NB4 (cell line): ENCODE measurements at regions not wholly inside any gene's neighbourhood (a gene's known extent, or its start where the extent isn't known, plus 50 kb on each side); places are given as distances from the start of the nearest gene placed in this dataset.

ENCODE experiments used
- DNase-seq: peaks from one replicate; pipeline ENCODE4 v3.0.0; 2010; ENCODE audit warnings: low read depth
- H3K4me3 ChIP-seq: one replicate; pipeline ENCODE4 v1.5.1; 2011; ENCODE audit warnings: mild to moderate bottlenecking, low read depth, low read length, moderate library complexity
- CTCF ChIP-seq: IDR thresholded peaks from one replicate; pipeline ENCODE4 v1.5.1; 2012; ENCODE audit warnings: low read depth, low read length
- MAX ChIP-seq: IDR thresholded peaks from 2 replicates; pipeline ENCODE4 v1.6.1; 2011; ENCODE audit warnings: low read depth, low read length
- MYC ChIP-seq: IDR thresholded peaks from 2 replicates; pipeline ENCODE4 v1.6.1; 2011; ENCODE audit warnings: low read depth, low read length
- POLR2A ChIP-seq: IDR thresholded peaks from 2 replicates; pipeline ENCODE4 v1.6.1; 2011; ENCODE audit warnings: mild to moderate bottlenecking; ENCODE audit not compliant: insufficient read length; ENCODE audit errors: extremely low read depth

- TF ChIP-seq CTCF (no peak), MYC (no peak), MAX (no peak), POLR2A (no peak)
- no peak overlapping the region for H3K4me3 ChIP-seq
- no peak for DNase-seq
Measured at GRCh38 chr1:238242181-238242580, 351.5 kb upstream of the ZP4 start.

- TF ChIP-seq MYC (no peak), CTCF (no peak), POLR2A (no peak), MAX (no peak)
- no peak for DNase-seq
- H3K4me3 ChIP-seq: no peak overlapping the region
Measured at GRCh38 chr1:238241607-238242006, 350.9 kb upstream of the ZP4 start.

- TF ChIP-seq MYC (no peak), POLR2A (no peak), CTCF (no peak), MAX (no peak)
- DNase-seq: no peak
Measured at GRCh38 chr1:238239343-238239742, 348.6 kb upstream of the ZP4 start.

GRCh38 chr1:238233966-238234365, 343.2 kb upstream of the ZP4 start:
- TF ChIP-seq POLR2A (no peak), MAX (no peak), MYC (no peak), CTCF (no peak)
- no peak overlapping the region for H3K4me3 ChIP-seq
- DNase-seq: no peak

More at GRCh38 chr1:238239343-238239742, 348.6 kb upstream of the ZP4 start:
- H3K4me3 ChIP-seq: no peak overlapping the region

GRCh38 chr1:238232084-238232710, 341.5 kb upstream of the ZP4 start:
- no peak for DNase-seq
- H3K4me3 ChIP-seq: no peak overlapping the region
- TF ChIP-seq POLR2A (no peak), MAX (no peak), MYC (no peak), CTCF (no peak)
